GM12872 (cell line): ENCODE measurements at regions not wholly inside any gene's neighbourhood (a gene's known extent, or its start where the extent isn't known, plus 50 kb on each side); places are given as distances from the start of the nearest gene placed in this dataset.

ENCODE experiments used
- CTCF ChIP-seq: IDR thresholded peaks from 3 replicates; pipeline ENCODE4 v1.5.1; 2011; ENCODE audit warnings: low read depth, mild to moderate bottlenecking, low read length, moderate library complexity; ENCODE audit not compliant: insufficient read depth

- TF ChIP-seq CTCF = no peak
Observed at GRCh38 chr3:76532158-76532822, 507.6 kb upstream of the ROBO2 start.

GRCh38 chr3:76547674-76548073 lies 492.2 kb upstream of the ROBO2 start:
- no peak for TF ChIP-seq CTCF

- TF ChIP-seq CTCF = no peak
Observed at GRCh38 chr3:76550522-76551201, 489.2 kb upstream of the ROBO2 start.

GRCh38 chr3:76551739-76552138 lies 488.2 kb upstream of the ROBO2 start:
- TF ChIP-seq CTCF = no peak

GRCh38 chr3:76552653-76553052 lies 487.2 kb upstream of the ROBO2 start:
- TF ChIP-seq CTCF = no peak

- TF ChIP-seq CTCF = no peak
Observed at GRCh38 chr3:76554707-76555106, 485.2 kb upstream of the ROBO2 start.

GRCh38 chr3:76561494-76562236 lies 478.2 kb upstream of the ROBO2 start:
- no peak for TF ChIP-seq CTCF
